ENCODE measurements at regions not wholly inside any gene's neighbourhood (a gene's known extent, or its start where the extent isn't known, plus 50 kb on each side); places are given as distances from the start of the nearest gene placed in this dataset.

- DNase-seq (ENCODE audit: low read depth): no peak
- no peak overlapping the region for H3K4me3 ChIP-seq (ENCODE audit: low read depth, low read length)
- TF ChIP-seq CTCF (IDR thresholded peaks at IDR 0.05; ENCODE audit: low read depth, low read length) (no peak), MYC (IDR thresholded peaks at IDR 0.05; ENCODE audit: low read depth, low read length) (no peak), POLR2A (IDR thresholded peaks at IDR 0.05; ENCODE audit: extremely low read depth, insufficient read length) (no peak), MAX (IDR thresholded peaks at IDR 0.05; ENCODE audit: low read depth, low read length) (no peak)
Measured at GRCh38 chr15:81744364-81744763, 301.5 kb downstream of the MEX3B start.

- no peak for DNase-seq (ENCODE audit: low read depth)
- TF ChIP-seq MAX (IDR thresholded peaks at IDR 0.05; ENCODE audit: low read depth, low read length): no peak
- no peak for TF ChIP-seq POLR2A (IDR thresholded peaks at IDR 0.05; ENCODE audit: extremely low read depth, insufficient read length)
- TF ChIP-seq CTCF (IDR thresholded peaks at IDR 0.05; ENCODE audit: low read depth, low read length): no peak
- no peak for TF ChIP-seq MYC (IDR thresholded peaks at IDR 0.05; ENCODE audit: low read depth, low read length)
- no peak overlapping the region for H3K4me3 ChIP-seq (ENCODE audit: low read depth, low read length)
Measured at GRCh38 chr15:81740416-81740815, 305.4 kb downstream of the MEX3B start.

- TF ChIP-seq POLR2A (IDR thresholded peaks at IDR 0.05; ENCODE audit: extremely low read depth, insufficient read length) (no peak), MAX (IDR thresholded peaks at IDR 0.05; ENCODE audit: low read depth, low read length) (no peak), MYC (IDR thresholded peaks at IDR 0.05; ENCODE audit: low read depth, low read length) (no peak), CTCF (IDR thresholded peaks at IDR 0.05; ENCODE audit: low read depth, low read length) (no peak)
- no peak for DNase-seq (ENCODE audit: low read depth)
- no peak overlapping the region for H3K4me3 ChIP-seq (ENCODE audit: low read depth, low read length)
Measured at GRCh38 chr15:81729340-81729739, 316.5 kb downstream of the MEX3B start.

- H3K4me3 ChIP-seq (ENCODE audit: low read depth, low read length): no peak overlapping the region
- no peak for DNase-seq (ENCODE audit: low read depth)
- no peak for TF ChIP-seq MAX (IDR thresholded peaks at IDR 0.05; ENCODE audit: low read depth, low read length)
- no peak for TF ChIP-seq CTCF (IDR thresholded peaks at IDR 0.05; ENCODE audit: low read depth, low read length)
- no peak for TF ChIP-seq POLR2A (IDR thresholded peaks at IDR 0.05; ENCODE audit: extremely low read depth, insufficient read length)
- TF ChIP-seq MYC (IDR thresholded peaks at IDR 0.05; ENCODE audit: low read depth, low read length): no peak
Measured at GRCh38 chr15:81728726-81729125, 317.1 kb downstream of the MEX3B start.

- TF ChIP-seq CTCF (IDR thresholded peaks at IDR 0.05; ENCODE audit: low read depth, low read length): no peak
- TF ChIP-seq POLR2A (IDR thresholded peaks at IDR 0.05; ENCODE audit: extremely low read depth, insufficient read length): no peak
- TF ChIP-seq MYC (IDR thresholded peaks at IDR 0.05; ENCODE audit: low read depth, low read length): no peak
- TF ChIP-seq MAX (IDR thresholded peaks at IDR 0.05; ENCODE audit: low read depth, low read length): no peak
- no peak for DNase-seq (ENCODE audit: low read depth)
- no peak overlapping the region for H3K4me3 ChIP-seq (ENCODE audit: low read depth, low read length)
Measured at GRCh38 chr15:81725590-81725989, 320.2 kb downstream of the MEX3B start.

- TF ChIP-seq MYC (IDR thresholded peaks at IDR 0.05; ENCODE audit: low read depth, low read length) (no peak), CTCF (IDR thresholded peaks at IDR 0.05; ENCODE audit: low read depth, low read length) (no peak), MAX (IDR thresholded peaks at IDR 0.05; ENCODE audit: low read depth, low read length) (no peak), POLR2A (IDR thresholded peaks at IDR 0.05; ENCODE audit: extremely low read depth, insufficient read length) (no peak)
- DNase-seq (ENCODE audit: low read depth): no peak
- no peak overlapping the region for H3K4me3 ChIP-seq (ENCODE audit: low read depth, low read length)
Measured at GRCh38 chr15:81724536-81724935, 321.3 kb downstream of the MEX3B start.

All from NB4 (cell line).